ENCODE measurements at regions not wholly inside any gene's neighbourhood (a gene's known extent, or its start where the extent isn't known, plus 50 kb on each side); places are given as distances from the start of the nearest gene placed in this dataset.

DNA sequence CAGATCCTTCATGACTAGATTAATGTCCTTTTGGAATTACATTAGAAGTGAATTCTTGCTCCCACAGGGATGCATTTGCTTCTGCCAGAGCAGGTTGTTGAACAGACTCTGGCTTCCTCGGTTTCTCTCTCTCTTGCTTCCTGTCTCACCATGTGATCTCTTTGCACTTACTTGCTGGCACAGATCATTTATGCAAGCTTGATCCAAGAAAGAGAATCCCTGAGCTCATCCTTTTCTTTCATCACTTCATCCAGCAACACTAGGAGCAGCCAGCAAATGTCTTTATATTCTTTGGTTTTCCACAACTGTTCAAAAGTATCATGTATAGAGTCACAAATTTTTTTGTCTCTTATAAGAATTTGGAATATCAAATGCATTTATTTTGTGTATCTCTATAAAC lies 313.5 kb downstream of the ZNF326 start:
- TF ChIP-seq, protein P1, sequence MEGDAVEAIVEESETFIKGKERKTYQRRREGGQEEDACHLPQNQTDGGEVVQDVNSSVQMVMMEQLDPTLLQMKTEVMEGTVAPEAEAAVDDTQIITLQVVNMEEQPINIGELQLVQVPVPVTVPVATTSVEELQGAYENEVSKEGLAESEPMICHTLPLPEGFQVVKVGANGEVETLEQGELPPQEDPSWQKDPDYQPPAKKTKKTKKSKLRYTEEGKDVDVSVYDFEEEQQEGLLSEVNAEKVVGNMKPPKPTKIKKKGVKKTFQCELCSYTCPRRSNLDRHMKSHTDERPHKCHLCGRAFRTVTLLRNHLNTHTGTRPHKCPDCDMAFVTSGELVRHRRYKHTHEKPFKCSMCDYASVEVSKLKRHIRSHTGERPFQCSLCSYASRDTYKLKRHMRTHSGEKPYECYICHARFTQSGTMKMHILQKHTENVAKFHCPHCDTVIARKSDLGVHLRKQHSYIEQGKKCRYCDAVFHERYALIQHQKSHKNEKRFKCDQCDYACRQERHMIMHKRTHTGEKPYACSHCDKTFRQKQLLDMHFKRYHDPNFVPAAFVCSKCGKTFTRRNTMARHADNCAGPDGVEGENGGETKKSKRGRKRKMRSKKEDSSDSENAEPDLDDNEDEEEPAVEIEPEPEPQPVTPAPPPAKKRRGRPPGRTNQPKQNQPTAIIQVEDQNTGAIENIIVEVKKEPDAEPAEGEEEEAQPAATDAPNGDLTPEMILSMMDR (IDR thresholded peaks at IDR 0.05) = no peak
- TF ChIP-seq EP300 (IDR thresholded peaks at IDR 0.05) (no peak), FOSL2 (IDR thresholded peaks at IDR 0.05) (no peak), FOSL2 (CRISPR knock-in tag; IDR thresholded peaks at IDR 0.05) (no peak), ELK1 (IDR thresholded peaks at IDR 0.05; ENCODE audit: low read depth, low read length) (no peak), SREBF2 (IDR thresholded peaks at IDR 0.05) (no peak), POLR2A (IDR thresholded peaks at IDR 0.05; ENCODE audit: low read length) (no peak), RNF2 (IDR thresholded peaks at IDR 0.05; ENCODE audit: borderline replicate concordance, low read depth) (no peak), JUN (IDR thresholded peaks at IDR 0.05) (no peak), MAX (IDR thresholded peaks at IDR 0.05) (no peak), PHF8 (IDR thresholded peaks at IDR 0.05; ENCODE audit: borderline replicate concordance, low read depth) (no peak), USF2 (IDR thresholded peaks at IDR 0.05) (no peak)
